ENCODE measurements at regions not wholly inside any gene's neighbourhood (a gene's known extent, or its start where the extent isn't known, plus 50 kb on each side); places are given as distances from the start of the nearest gene placed in this dataset.

DNA sequence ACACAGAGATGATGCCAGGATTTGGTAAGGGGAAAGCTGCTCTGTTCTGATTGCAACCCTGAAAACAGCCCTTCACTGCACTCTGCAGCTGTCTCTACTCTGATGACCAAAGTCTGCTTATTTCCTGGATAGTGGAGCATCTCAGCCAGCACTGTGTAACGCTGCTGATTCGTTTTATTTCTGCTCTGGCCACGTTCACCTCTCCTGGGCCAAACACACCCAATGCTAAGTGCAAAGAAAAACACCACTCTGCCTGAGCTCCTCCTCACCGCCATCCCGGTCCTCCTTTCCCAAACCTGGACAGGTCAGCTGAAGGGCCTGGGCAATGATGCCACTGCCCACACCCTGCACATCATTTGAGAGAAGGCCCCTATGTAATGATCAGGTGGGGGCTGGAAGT is 529.3 kb upstream of the B3GAT1 start:
- TF ChIP-seq POLR2A (IDR thresholded peaks at IDR 0.05), result no peak
- TF ChIP-seq, protein P1, sequence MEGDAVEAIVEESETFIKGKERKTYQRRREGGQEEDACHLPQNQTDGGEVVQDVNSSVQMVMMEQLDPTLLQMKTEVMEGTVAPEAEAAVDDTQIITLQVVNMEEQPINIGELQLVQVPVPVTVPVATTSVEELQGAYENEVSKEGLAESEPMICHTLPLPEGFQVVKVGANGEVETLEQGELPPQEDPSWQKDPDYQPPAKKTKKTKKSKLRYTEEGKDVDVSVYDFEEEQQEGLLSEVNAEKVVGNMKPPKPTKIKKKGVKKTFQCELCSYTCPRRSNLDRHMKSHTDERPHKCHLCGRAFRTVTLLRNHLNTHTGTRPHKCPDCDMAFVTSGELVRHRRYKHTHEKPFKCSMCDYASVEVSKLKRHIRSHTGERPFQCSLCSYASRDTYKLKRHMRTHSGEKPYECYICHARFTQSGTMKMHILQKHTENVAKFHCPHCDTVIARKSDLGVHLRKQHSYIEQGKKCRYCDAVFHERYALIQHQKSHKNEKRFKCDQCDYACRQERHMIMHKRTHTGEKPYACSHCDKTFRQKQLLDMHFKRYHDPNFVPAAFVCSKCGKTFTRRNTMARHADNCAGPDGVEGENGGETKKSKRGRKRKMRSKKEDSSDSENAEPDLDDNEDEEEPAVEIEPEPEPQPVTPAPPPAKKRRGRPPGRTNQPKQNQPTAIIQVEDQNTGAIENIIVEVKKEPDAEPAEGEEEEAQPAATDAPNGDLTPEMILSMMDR (IDR thresholded peaks at IDR 0.05), result no peak

Measured in uterus (tissue), 2 donors.